ENCODE measurements at regions not wholly inside any gene's neighbourhood (a gene's known extent, or its start where the extent isn't known, plus 50 kb on each side); places are given as distances from the start of the nearest gene placed in this dataset.
"Not testable (repeated sequence)": the region's sequence is repeated elsewhere in the genome, so short reads cannot be mapped to it uniquely, and the experiment has no call there.

DNA sequence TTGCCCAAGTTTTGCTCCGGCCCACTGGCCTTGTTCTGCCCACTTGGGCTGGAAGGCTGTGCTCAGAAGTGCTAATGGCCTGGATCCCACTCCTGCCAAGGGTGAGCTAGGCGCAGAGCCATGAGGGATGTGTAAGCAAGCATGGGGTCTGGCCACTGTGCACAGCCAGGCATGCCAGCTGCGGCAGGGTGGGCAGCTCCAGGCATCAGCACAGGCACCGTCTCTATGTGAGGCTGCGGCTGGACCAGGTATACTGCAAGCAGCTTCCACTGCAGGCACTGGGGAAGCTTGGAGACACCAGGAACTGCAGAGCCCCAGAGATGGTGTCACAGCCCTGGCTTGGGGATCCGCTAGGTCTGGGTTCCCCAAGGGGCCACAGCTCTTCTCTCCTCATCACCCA, 264.9 kb downstream of the LRIG3 start:
- no peak for DNase-seq
- no peak for TF ChIP-seq POLR2A (IDR thresholded peaks at IDR 0.05; ENCODE audit: low read length)

DNA sequence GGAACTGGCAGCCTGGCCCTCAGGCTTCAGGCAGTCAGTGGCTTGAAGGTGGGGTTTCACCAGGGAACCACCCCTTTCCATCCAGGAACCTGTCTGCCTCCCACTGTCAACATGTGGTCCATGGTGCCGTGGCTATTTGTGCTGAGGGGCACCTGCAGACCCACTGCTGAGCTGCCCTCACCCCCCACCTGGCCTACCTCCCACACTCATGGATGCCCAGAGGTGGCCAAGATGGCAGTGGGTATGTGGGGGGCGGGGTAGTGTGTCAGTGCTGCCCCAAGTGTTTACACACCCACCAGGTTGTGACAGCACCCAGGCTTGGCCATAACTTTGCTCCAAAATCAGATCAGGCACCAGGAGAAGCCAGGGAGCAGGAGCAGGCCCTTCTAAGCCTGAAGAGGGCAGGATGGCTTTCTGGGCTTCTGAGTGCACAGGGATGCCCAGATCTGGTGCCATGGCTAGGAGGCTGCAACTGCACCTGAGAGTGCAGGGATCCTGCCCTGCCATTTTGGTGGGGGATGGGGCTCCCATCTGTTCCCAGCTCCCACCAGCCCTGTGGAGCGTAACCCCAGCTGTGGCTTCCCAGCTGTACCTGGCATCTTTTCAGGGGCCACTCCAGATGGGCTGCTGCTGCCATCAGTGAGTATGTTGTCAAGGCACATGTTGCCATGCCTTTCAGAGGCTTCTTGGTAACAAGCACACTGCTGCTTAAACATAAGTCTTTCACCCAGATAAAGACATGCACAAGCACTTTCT, 263.9 kb downstream of the LRIG3 start:
- no peak for DNase-seq
- TF ChIP-seq GATA1 (IDR thresholded peaks at IDR 0.05; ENCODE audit: low read depth, low read length) (no peak), POLR2A (IDR thresholded peaks at IDR 0.05; ENCODE audit: low read length) (no peak)

DNA sequence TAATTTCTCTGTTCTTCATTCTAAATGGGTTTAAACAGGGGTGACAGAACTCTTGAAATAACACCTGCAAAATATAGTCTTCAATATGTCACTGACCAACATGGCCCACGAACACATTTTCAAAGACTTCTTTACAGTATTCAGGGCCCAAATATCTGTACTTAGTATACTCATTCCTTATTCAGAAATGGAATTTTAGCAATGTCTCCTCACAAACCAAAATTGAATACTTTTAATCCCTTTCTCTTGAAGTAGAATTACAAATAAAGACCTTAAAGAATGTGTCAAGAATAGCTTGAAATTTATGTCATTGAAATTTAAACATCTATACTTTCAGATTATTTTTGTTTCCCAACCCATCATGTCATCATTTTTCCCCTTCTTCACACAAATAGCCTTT, 263.1 kb downstream of the LRIG3 start:
- TF ChIP-seq GATA1 (IDR thresholded peaks at IDR 0.05; ENCODE audit: low read depth, low read length) (no peak), POLR2A (IDR thresholded peaks at IDR 0.05; ENCODE audit: low read length) (no peak)
- DNase-seq, result no peak

DNA sequence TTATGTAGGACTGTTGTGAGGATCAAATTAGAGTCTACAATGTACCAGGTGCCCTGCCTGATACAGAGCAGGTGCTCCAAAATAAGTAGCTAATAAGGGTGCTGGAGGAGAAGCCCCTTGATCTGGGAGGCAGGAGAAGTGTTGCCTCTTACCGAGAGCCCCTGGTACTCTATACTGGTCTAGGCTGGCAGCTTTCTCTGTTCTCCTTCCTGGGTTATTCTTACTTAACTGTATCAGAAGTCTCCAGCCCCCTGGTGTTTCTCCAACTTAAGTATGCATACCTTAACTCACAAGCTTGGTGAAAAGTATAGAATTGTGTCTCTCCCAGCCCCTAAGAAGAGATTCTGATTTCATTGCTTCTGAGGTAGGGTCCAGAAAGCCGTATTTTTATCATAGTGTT, 254.9 kb downstream of the LRIG3 start:
- TF ChIP-seq GATA1 (IDR thresholded peaks at IDR 0.05; ENCODE audit: low read depth, low read length), result no peak
- TF ChIP-seq POLR2A (IDR thresholded peaks at IDR 0.05; ENCODE audit: low read length), result no peak

GRCh38 chr12:58668233-58668632, 252.1 kb downstream of the LRIG3 start:
- TF ChIP-seq POLR2A (IDR thresholded peaks at IDR 0.05; ENCODE audit: low read length) (no peak), GATA1 (IDR thresholded peaks at IDR 0.05; ENCODE audit: low read depth, low read length) (no peak)
- no peak for DNase-seq

More for the DNA sequence above, 254.9 kb downstream of the LRIG3 start:
- no peak for DNase-seq

GRCh38 chr12:58668871-58669270, 251.4 kb downstream of the LRIG3 start:
- TF ChIP-seq POLR2A (IDR thresholded peaks at IDR 0.05; ENCODE audit: low read length) (no peak), GATA1 (IDR thresholded peaks at IDR 0.05; ENCODE audit: low read depth, low read length) (no peak)
- no peak for DNase-seq

DNA sequence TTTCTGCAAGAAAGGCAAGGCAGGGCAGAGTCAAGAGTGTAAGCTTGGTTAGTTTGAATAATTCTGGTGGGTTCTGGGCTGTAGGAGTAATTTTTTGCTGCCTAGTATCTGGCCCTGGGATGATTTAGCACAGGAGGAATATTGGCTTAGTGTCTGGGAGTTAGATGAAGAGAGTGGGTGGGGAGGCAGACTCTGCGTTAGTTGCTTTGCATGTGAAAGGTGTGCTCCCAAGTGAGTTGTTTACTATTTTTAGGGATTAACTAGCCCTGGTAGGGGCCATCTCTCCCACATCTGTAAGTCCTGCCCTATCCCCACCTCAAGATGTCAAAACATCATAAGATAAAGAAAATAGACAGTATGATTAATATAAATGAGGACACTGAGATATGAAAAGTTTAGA, 249.7 kb downstream of the LRIG3 start:
- TF ChIP-seq POLR2A (IDR thresholded peaks at IDR 0.05; ENCODE audit: low read length), result no peak
- TF ChIP-seq GATA1 (IDR thresholded peaks at IDR 0.05; ENCODE audit: low read depth, low read length), result no peak

DNA sequence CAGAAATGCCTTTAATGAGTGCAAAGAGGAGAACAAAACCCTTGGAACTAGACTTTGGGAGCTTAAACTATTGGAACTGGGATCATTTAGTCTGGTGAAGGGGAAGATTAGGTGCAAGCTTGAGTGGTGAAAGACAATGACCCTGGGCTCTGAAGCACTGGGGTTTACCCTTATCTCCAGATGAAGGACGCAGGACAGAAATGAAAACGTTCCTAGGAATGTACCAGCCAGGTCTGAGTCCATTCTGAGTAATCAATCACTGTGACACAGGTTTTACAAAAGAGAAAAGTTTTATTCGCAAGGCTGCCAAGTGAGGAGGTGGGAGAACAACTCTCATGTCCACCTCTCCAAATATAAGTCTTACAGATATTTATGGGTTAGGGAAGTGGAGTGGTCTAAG, 249.1 kb downstream of the LRIG3 start:
- TF ChIP-seq GATA1 (IDR thresholded peaks at IDR 0.05; ENCODE audit: low read depth, low read length) (no peak), POLR2A (IDR thresholded peaks at IDR 0.05; ENCODE audit: low read length) (no peak)
- DNase-seq, result no peak

More for the DNA sequence above, 249.7 kb downstream of the LRIG3 start:
- no peak for DNase-seq

DNA sequence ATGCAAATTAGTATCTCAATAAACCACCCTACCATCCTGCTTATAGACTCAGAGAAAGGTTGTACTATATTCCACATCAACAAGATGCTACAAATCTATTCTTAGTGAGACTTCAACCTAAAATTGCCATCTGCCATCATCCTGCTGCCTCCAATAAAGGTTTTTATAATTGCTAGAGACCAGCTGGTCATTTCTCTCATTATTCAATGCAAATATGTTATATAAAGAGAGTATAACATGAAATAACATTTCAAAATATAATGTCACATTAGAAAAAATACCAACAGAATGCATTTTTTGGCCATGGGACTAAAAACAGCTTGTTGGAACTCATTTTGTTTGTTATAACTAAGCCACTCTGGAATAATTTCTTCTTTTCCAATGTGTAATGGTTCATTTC, 247.3 kb downstream of the LRIG3 start:
- no peak for DNase-seq
- TF ChIP-seq POLR2A (IDR thresholded peaks at IDR 0.05; ENCODE audit: low read length), result no peak
- TF ChIP-seq GATA1 (IDR thresholded peaks at IDR 0.05; ENCODE audit: low read depth, low read length), result no peak

DNA sequence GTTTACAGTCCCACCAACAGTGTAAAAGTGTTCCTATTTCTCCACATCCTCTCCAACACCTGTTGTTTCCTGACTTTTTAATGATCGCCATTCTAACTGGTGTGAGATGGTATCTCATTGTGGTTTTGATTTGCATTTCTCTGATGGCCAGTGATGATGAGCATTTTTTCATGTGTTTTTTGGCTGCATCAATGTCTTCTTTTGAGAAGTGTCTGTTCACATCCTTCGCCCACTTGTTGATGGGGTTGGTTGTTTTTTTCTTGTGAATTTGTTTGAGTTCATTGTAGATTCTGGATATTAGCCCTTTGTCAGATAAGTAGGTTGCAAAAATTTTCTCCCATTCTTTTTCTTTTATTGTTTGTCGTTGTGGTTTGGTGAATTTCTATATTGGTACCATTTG, 242.5 kb downstream of the LRIG3 start:
- not testable (repeated sequence) for DNase-seq

DNA sequence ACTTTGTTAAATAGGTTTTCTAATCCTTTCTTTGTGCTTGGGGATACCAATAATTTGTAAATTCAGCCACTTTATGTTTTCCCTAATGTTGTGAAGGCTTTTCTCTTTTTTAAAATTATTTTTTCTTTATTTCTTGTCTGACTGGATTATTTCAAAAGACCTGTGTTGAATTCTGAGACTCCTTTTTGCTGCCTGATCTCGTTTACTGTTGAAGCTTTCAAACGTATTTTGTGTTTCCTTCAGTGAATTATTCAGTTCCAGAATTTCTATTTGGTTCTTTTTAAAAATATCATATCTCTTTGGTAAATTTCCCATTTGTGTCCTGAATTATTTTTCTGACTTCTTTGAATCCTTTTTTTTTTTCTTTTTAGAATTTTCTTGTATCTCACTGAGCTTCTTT, 241.6 kb downstream of the LRIG3 start:
- TF ChIP-seq POLR2A (IDR thresholded peaks at IDR 0.05; ENCODE audit: low read length), result no peak
- TF ChIP-seq GATA1 (IDR thresholded peaks at IDR 0.05; ENCODE audit: low read depth, low read length), result no peak
- DNase-seq, result no peak

GRCh38 chr12:58681730-58682129, 238.6 kb downstream of the LRIG3 start:
- no peak for TF ChIP-seq POLR2A (IDR thresholded peaks at IDR 0.05; ENCODE audit: low read length)
- no peak for TF ChIP-seq GATA1 (IDR thresholded peaks at IDR 0.05; ENCODE audit: low read depth, low read length)
- no peak for DNase-seq

GRCh38 chr12:58695263-58695662, 225.0 kb downstream of the LRIG3 start:
- TF ChIP-seq POLR2A (IDR thresholded peaks at IDR 0.05; ENCODE audit: low read length), result no peak
- no peak for TF ChIP-seq GATA1 (IDR thresholded peaks at IDR 0.05; ENCODE audit: low read depth, low read length)
- DNase-seq, result no peak

DNA sequence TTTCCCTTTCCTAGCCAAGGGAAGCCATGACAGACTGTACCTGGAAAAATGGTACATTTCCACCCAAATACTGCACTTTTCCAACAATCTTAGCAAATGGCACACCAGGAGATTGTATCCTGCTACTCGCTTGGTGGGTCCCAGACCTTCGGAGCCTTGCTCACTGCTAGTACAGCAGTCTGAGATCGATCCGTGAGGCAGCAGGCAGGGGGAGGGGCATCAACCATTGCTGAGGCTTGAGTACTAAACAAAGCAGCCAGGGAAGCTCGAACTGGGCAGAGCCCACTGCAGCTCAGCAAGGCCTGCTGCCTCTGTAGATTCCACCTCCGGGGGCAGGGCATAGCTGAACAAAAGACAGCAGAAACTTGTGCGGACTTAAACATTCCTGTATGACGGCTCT, 218.8 kb downstream of the LRIG3 start:
- TF ChIP-seq GATA1 (IDR thresholded peaks at IDR 0.05; ENCODE audit: low read depth, low read length), result no peak
- no peak for TF ChIP-seq POLR2A (IDR thresholded peaks at IDR 0.05; ENCODE audit: low read length)
- DNase-seq, result no peak

GRCh38 chr12:58703866-58704265, 216.4 kb downstream of the LRIG3 start:
- DNase-seq, result no peak
- TF ChIP-seq POLR2A (IDR thresholded peaks at IDR 0.05; ENCODE audit: low read length) (no peak), GATA1 (IDR thresholded peaks at IDR 0.05; ENCODE audit: low read depth, low read length) (no peak)

- not testable (repeated sequence) for DNase-seq
These were observed 215.5 kb downstream of the LRIG3 start for GRCh38 chr12:58704770-58705169.

Data from erythroblast (primary cell).